Fibroblast of skin of right biceps (primary cell): ENCODE measurements at regions not wholly inside any gene's neighbourhood (a gene's known extent, or its start where the extent isn't known, plus 50 kb on each side); places are given as distances from the start of the nearest gene placed in this dataset.
A peak's percentile ranks its signal among the peaks of the same experiment; 100 is the strongest.
"Not testable (repeated sequence)": the region's sequence is repeated elsewhere in the genome, so short reads cannot be mapped to it uniquely, and the experiment has no call there.

Experiments used
- DNase-seq: peaks from one replicate; pipeline ENCODE4 v3.0.0-alpha.2; 2013

GRCh38 chr5:177941386-177941785 lies 54.7 kb downstream of the PROP1 start:
- DNase-seq: not testable (repeated sequence)

- DNase-seq: not testable (repeated sequence)
Observed at GRCh38 chr5:177939246-177940171, 56.5 kb downstream of the PROP1 start.

GRCh38 chr5:177938767-177939166 lies 57.3 kb downstream of the PROP1 start:
- not testable (repeated sequence) for DNase-seq

GRCh38 chr5:177934233-177934632 lies 61.8 kb downstream of the PROP1 start:
- peak; percentile 4 for DNase-seq

- DNase-seq: not testable (repeated sequence)
Observed at GRCh38 chr5:177930269-177931022, 65.6 kb downstream of the PROP1 start.

GRCh38 chr5:177929618-177930017 lies 66.4 kb downstream of the PROP1 start:
- DNase-seq: not testable (repeated sequence)

- not testable (repeated sequence) for DNase-seq
Observed at GRCh38 chr5:177927500-177927899, 68.5 kb downstream of the PROP1 start.

DNA sequence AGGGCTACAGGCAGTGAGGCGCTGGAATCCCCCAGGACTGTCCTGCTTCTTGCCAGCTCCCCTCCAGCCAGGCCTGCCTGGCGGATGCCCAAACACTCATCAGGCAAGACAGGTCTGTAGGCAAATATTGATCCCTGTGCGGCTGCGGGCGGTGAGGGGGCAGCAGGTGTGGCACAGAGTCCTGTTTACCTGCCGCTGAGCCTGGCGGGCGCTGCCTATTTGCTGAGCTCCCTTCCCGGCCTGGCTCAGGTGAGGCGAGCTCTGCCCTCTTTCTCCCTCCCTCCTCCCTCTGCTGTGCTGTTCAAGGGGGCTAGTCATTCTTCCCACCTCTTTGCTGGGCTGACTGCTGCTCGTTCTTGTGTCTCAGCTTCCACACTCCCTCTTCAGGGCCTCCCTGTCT lies 71.5 kb downstream of the PROP1 start:
- DNase-seq: not testable (repeated sequence)

DNA sequence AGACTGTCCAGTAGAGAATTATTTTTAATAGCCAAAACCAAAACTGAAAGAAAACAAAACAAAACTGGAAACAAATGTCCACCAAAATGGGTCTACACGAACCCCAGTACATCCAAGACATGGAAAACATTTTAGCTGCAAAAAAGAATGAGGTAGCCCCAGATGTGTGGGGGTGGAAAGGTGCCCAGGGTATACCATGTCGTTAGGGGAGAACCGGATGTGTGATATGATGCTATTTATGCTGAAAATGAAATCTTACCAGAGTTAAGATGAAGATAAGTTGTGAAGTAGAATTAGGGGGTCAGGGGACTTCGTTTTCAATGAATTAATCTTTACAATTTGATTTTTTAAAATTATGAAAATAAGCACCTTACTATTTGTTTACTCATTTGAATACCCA lies 72.2 kb downstream of the PROP1 start:
- DNase-seq: not testable (repeated sequence)

GRCh38 chr5:177923189-177923588 lies 72.9 kb downstream of the PROP1 start:
- not testable (repeated sequence) for DNase-seq

DNA sequence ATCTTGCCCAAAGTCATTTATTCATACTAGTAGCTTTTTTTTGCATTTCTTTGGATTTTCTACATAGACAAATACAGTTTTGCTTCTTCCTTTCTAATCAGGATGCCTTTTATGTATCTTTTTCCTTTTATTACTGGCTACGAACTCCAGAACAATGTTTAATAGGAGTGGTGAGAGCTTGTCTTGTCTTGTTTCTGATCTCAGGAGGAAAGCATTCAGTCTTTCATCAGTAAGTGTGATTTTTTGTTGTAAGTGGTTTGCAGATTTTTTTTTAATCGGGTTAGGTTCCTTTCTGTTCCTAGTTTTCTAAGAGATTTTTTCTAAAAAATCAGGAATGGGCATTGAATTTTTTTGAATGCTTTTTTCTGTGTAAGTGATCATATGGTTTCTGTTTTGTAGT lies 86.8 kb downstream of the PROP1 start:
- not testable (repeated sequence) for DNase-seq

GRCh38 chr5:177902806-177903205 lies 93.2 kb downstream of the PROP1 start:
- not testable (repeated sequence) for DNase-seq

DNA sequence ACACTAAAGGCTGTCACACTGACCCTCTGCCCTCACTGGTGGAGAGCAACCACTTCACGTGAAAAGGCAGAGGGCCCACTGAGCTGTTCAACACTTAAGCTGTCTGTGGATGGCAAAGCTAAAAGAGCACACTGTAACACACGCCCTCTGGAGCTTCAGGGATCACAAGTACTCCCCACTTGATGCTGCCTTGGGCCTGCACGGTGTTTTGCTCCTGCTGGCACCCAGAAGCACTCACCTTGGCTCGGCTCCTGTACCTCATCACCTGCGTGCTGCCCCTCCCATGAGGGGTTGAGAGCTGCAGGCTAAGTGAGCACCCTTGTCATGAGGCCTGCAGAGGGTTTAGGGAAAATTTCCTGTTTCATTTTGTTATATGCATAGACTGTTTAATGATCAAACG lies 96.0 kb downstream of the PROP1 start:
- DNase-seq: not testable (repeated sequence)

DNA sequence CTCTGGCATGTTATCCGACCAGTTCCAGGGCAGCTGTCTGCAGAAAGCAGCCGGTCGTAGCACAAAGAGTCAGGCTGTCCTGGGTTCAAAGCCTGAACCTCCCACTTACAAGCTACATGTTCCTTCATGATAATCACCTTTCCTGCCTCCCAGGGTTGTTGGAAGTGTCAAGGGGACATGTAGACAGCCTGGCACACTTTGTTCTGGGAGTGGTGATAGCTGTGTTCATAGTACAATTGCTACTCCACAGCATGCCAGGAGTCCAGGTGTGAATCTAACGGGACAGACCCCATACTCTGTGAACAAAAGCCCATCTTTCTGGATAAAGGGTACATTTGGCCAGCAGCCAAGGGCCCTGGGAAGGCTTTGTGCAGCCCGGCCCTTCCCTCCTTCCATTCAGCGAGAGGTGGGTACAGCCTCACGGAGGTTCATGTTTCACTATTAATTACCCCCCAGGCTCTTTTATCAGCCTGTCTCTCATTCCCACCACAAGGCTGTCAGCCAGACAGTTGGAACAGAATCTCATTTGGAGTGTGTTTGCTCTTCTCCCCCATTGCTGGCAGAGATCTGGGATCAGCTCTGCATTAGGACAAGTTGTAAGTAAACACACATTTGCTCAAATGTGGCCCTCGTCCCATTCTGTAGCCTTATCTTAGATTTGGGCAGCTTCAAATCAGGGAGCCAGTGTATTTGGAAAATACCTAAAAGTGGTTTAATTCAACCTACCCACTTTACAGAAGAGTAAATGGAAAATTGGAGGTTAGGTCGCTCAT lies 101.2 kb downstream of the PROP1 start:
- DNase-seq: not testable (repeated sequence)

DNA sequence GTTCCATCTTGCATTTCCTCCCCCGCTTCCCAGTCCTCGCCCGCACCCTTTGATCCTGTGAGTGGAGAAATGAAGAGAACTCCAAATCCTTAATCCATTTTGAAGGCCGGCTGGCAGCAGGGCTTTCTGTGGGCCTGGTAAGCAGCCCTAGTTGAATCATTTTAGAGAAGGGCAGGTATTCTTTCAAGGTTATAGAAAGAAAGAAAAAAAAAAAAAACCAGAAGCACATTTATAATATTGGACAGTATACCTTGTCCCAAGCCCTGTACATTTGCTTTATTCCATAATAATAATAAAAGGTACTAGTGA lies 103.7 kb downstream of the PROP1 start:
- DNase-seq: not testable (repeated sequence)

- DNase-seq: not testable (repeated sequence)
Observed at GRCh38 chr5:177891547-177892356, 104.3 kb downstream of the PROP1 start.

GRCh38 chr5:177883295-177883694 lies 100.6 kb upstream of the FAM153A start:
- not testable (repeated sequence) for DNase-seq

DNA sequence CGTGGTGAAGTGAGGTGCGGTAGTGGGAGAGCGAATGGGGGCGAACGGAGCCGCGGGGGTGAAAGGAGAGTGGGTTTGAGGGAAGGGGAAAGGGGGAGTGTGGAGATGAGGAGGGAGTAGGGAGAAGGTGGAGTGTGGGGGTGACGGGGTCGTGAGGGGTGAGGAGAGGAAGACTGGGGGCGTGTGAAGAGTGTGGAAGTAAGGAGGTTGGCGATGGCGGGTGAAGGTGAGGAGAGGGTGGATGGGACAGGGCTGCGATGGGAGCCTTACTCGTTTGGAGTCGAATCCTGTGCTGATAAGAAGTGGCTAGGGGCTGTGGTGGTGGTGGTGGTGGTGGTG lies 93.2 kb upstream of the FAM153A start:
- not testable (repeated sequence) for DNase-seq

DNA sequence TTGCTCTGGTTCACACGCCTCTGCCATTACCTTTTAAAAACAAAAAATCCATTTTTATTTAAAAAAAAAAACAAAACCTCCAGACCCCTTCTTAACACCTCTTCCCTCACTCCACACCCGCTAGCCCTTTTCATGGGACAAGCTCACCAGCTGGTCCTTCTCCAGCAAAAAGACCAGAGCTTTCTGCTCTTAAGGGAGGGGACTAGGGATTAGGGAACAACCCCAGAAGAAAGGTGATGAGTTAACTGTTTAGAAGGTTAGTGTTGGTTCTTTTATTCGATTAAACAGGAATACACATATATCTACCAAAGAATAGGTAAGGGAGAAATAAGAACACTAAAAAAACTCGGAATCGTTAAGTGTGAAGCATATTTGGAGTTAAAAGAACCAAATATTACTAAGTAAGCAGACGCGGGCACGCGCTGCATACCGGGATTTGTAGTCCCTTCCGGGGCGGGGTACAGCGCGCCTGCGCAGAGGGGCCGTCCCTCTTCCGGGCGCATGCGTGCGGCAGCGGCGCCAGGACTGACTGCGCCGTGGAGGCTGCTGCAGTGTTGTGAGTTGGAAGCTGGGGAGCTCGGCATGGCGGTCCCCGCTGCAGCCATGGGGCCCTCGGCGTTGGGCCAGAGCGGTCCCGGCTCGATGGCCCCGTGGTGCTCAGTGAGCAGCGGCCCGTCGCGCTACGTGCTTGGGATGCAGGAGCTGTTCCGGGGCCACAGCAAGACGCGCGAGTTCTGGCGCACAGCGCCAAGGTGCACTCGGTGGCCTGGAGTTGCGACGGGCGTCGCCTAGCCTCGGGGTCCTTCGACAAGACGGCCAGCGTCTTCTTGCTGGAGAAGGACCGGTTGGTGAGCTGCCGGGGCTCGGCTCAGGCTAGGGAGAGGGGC lies 92.6 kb upstream of the FAM153A start:
- not testable (repeated sequence) for DNase-seq

GRCh38 chr5:177863822-177864446 lies 81.2 kb upstream of the FAM153A start:
- DNase-seq: not testable (repeated sequence)
